ENCODE measurements at regions not wholly inside any gene's neighbourhood (a gene's known extent, or its start where the extent isn't known, plus 50 kb on each side); places are given as distances from the start of the nearest gene placed in this dataset.

- Mint-ChIP-seq H3K27ac (no peak overlapping the region), H3K4me1 (no peaks in the 10 kb centered on the region), H3K27me3 (ENCODE audit: low read depth) (no peaks in the 10 kb centered on the region; the same call in 1 of the 2 replicates), H3K4me3 (no peak overlapping the region), H3K9me3 (peaks cover 16% of the 10 kb centered on the region), H3K36me3 (peaks cover 6% of the 10 kb centered on the region)
- ChIA-PET POLR2A (no interaction called here), CTCF (no interaction called here)
- ATAC-seq: no peak
- DNase-seq (ENCODE audit: low spot score): no peak
- TF ChIP-seq ZBTB21 (CRISPR knock-in tag; IDR thresholded peaks at IDR 0.05; ENCODE audit: borderline replicate concordance): no peak
- TF ChIP-seq ELF4 (CRISPR knock-in tag; IDR thresholded peaks at IDR 0.05; ENCODE audit: low read depth): no peak
- no peak for TF ChIP-seq GRHL2 (CRISPR knock-in tag; IDR thresholded peaks at IDR 0.05; ENCODE audit: insufficient replicate concordance, severe bottlenecking)
- no peak for TF ChIP-seq ZNF532 (CRISPR knock-in tag; IDR thresholded peaks at IDR 0.05; ENCODE audit: borderline replicate concordance)
- TF ChIP-seq JAZF1 (CRISPR knock-in tag; IDR thresholded peaks at IDR 0.05): no peak
- TF ChIP-seq FOXP4 (CRISPR knock-in tag; IDR thresholded peaks at IDR 0.05): no peak
- TF ChIP-seq, protein P1, sequence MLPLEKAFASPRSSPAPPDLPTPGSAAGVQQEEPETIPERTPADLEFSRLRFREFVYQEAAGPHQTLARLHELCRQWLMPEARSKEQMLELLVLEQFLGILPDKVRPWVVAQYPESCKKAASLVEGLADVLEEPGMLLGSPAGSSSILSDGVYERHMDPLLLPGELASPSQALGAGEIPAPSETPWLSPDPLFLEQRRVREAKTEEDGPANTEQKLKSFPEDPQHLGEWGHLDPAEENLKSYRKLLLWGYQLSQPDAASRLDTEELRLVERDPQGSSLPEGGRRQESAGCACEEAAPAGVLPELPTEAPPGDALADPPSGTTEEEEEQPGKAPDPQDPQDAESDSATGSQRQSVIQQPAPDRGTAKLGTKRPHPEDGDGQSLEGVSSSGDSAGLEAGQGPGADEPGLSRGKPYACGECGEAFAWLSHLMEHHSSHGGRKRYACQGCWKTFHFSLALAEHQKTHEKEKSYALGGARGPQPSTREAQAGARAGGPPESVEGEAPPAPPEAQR (CRISPR knock-in tag; IDR thresholded peaks at IDR 0.05): no peak
- no peak for TF ChIP-seq AR (CRISPR knock-in tag; IDR thresholded peaks at IDR 0.05)
- TF ChIP-seq GTF2I (CRISPR knock-in tag; conservative IDR thresholded peaks at IDR 0.05): no peak
- TF ChIP-seq TEAD4 (CRISPR knock-in tag; IDR thresholded peaks at IDR 0.05): no peak
- no peak for TF ChIP-seq FOXK1 (CRISPR knock-in tag; IDR thresholded peaks at IDR 0.05)
Observed at GRCh38 chr7:50217821-50218281, 86.7 kb upstream of the IKZF1 start.

DNA sequence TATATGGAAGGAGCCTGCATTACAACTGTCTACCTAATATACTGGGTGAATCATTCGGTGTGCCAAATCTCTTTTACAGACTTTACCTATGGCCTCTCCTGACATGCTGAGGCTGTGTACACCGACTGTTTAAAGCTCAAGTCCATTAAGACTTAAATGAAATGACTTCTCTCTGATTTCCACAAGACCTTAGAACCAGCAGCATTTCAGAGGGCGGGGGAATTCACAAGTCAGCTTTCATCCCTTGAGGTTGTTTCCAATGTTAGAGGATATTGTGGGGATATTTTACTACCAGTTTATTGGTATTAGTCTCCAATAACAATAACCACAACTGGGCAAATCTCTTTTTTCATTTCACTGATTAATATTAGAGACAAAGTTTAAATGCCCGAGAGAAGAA lies 87.1 kb upstream of the IKZF1 start:
- DNase-seq (ENCODE audit: low spot score): no peak
- no peak overlapping the region for H3K4me3 Mint-ChIP-seq
- no peaks in the 10 kb centered on the region; the same call in 1 of the 2 replicates for H3K27me3 Mint-ChIP-seq (ENCODE audit: low read depth)
- no peak for ATAC-seq
- ChIA-PET POLR2A (no interaction called here), CTCF (no interaction called here)
- peaks cover 5% of the 10 kb centered on the region for H3K36me3 Mint-ChIP-seq
- TF ChIP-seq ZBTB21 (CRISPR knock-in tag; IDR thresholded peaks at IDR 0.05; ENCODE audit: borderline replicate concordance): no peak
- TF ChIP-seq TEAD1 (CRISPR knock-in tag; IDR thresholded peaks at IDR 0.05): no peak
- TF ChIP-seq NFATC4 (CRISPR knock-in tag; IDR thresholded peaks at IDR 0.05): no peak
- peaks cover 11% of the 10 kb centered on the region for H3K9me3 Mint-ChIP-seq
- no peaks in the 10 kb centered on the region for H3K4me1 Mint-ChIP-seq
- H3K27ac Mint-ChIP-seq: no peak overlapping the region
